Spleen (tissue), 11 donors: ENCODE measurements at regions not wholly inside any gene's neighbourhood (a gene's known extent, or its start where the extent isn't known, plus 50 kb on each side); places are given as distances from the start of the nearest gene placed in this dataset.

ENCODE experiments used
- DNase-seq: peaks from one replicate; pipeline ENCODE4 v3.0.0-alpha.2; 2020
- H3K27ac ChIP-seq, 8 donors: fragments of 200-600 bp; sonication (generic) in 7 of 8; 1 replicate in 4 of 8; 2 replicates in 4 of 8; pipeline versions ENCODE4 v1.5.0 to v1.8.0; 2016 to 2021; ENCODE audit warnings: inconsistent platforms in 4 of 8, mild to moderate bottlenecking in 4 of 8, moderate library complexity in 1 of 8
- H3K27me3 ChIP-seq, 7 donors: fragments of 200-600 bp; sonication (generic) in 6 of 7; replicated peaks in 1 of 7; 1 replicate in 4 of 7; 2 replicates in 3 of 7; pipeline versions ENCODE4 v1.5.0 to v1.8.0; 2016 to 2021; ENCODE audit warnings: inconsistent platforms in 3 of 7, mild to moderate bottlenecking in 1 of 7
- H3K36me3 ChIP-seq, 6 donors: fragments of 200-600 bp; sonication (generic) in 5 of 6; 1 replicate in 4 of 6; 2 replicates in 2 of 6; pipeline versions ENCODE4 v1.5.0 to v1.8.0; 2016 to 2021; ENCODE audit warnings: inconsistent platforms in 2 of 6
- H3K4me1 ChIP-seq, 6 donors: fragments of 200-600 bp; sonication (generic) in 5 of 6; 1 replicate in 3 of 6; 2 replicates in 3 of 6; pipeline versions ENCODE4 v1.5.0 to v1.8.0; 2016 to 2021; ENCODE audit warnings: inconsistent platforms in 3 of 6
- H3K4me3 ChIP-seq, 8 donors: fragments of 200-600 bp; sonication (generic) in 7 of 8; 1 replicate in 4 of 8; 2 replicates in 4 of 8; pipeline versions ENCODE4 v1.5.0 to v1.8.0; 2016 to 2021; ENCODE audit warnings: inconsistent platforms in 4 of 8, mild to moderate bottlenecking in 4 of 8, moderate library complexity in 2 of 8
- H3K9me3 ChIP-seq, 8 donors: fragments of 200-600 bp; sonication (generic) in 7 of 8; 1 replicate in 4 of 8; 2 replicates in 4 of 8; pipeline versions ENCODE4 v1.5.0 to v1.8.0; 2016 to 2021; ENCODE audit warnings: inconsistent platforms in 4 of 8
- CTCF ChIP-seq, 11 experiments: fragments of 200-600 bp in 7 of 11; fragments of 450-650 bp in 4 of 11; sonication (generic) in 4 of 11; IDR thresholded peaks in 8 of 11; conservative IDR thresholded peaks in 3 of 11; 1 replicate in 7 of 11; 2 replicates in 4 of 11; pipeline versions ENCODE4 v1.4.0 to v1.8.0; 2016 to 2021; ENCODE audit warnings: antibody characterized with exemption in 11 of 11, inconsistent platforms in 4 of 11, mild to moderate bottlenecking in 1 of 11
- POLR2A ChIP-seq, 3 donors: fragments of 450-650 bp; IDR thresholded peaks; one replicate each; pipeline ENCODE4 v1.5.1; 2017; ENCODE audit warnings: antibody characterized with exemption in 3 of 3, mild to moderate bottlenecking in 1 of 3
- POLR2AphosphoS5 ChIP-seq, 3 donors: sonication (generic); formaldehyde crosslinking; IDR thresholded peaks; one replicate each; pipeline ENCODE4 v1.5.1; 2017; ENCODE audit warnings: antibody characterized with exemption in 3 of 3
- WGBS, 5 donors: extraction: QIAGEN DNeasy Blood & Tissue Kit in 3 of 5; methylation state at CpG; one replicate each; pipeline versions ENCODE4 v1.1.5 to v1.1.7; 2013 to 2018; 5-methylcytosine and 5-hydroxymethylcytosine counted together
- intact Hi-C: fragments of 100-400 bp; cut with DNase I; formaldehyde crosslinking; loops from one replicate; pipeline ENCODE4 v1.15.0; 2023; ENCODE audit warnings: low total_unique reads
- donor health status: healthy with polysubstance abuse.
- donor health status: DM: no; HTN: no; CAD: no; lungs with moderate emphysema.
- donor health status: DM: no; HTN: no; CAD: no.
- donor health status: Bipolar disorder and iron deficiency.
- donor health status: healthy.
- donor health status: DM: no; HTN: no; CAD: no.
- donor health status: DM: yes; HTN: yes; CAD: no.

GRCh38 chr7:68020102-68020501 lies 1023.5 kb downstream of the TYW1 start:
- no peak overlapping the region for H3K4me3 ChIP-seq
- 82 to 98% (median 85%) methylated on average over 3 of the region's 3 CpGs for WGBS, 5 donors
- H3K9me3 ChIP-seq: peaks cover 0 to 44% (median 2%) of the 10 kb centered on the region in 8 donors
- no peaks in the 10 kb centered on the region for H3K36me3 ChIP-seq
- intact Hi-C loops: no loop called here
- TF ChIP-seq POLR2A (IDR thresholded peaks at IDR 0.05) (no peak), CTCF (IDR thresholded peaks at IDR 0.05 in 8 of 11, conservative IDR thresholded peaks at IDR 0.05 in 3 of 11) (no peak), POLR2AphosphoS5 (IDR thresholded peaks at IDR 0.05) (no peak)
- no peak for DNase-seq
- H3K27ac ChIP-seq: no peak overlapping the region
- H3K27me3 ChIP-seq: peaks cover 0 to 6% (median 0%) of the 10 kb centered on the region in 7 donors
- peaks cover 0 to 6% (median 4%) of the 10 kb centered on the region in 6 donors for H3K4me1 ChIP-seq

GRCh38 chr7:68025369-68025768 lies 1028.7 kb downstream of the TYW1 start:
- intact Hi-C loops: no loop called here

GRCh38 chr7:68030530-68030929 lies 1033.9 kb downstream of the TYW1 start:
- intact Hi-C loops: no loop called here
- no peaks in the 10 kb centered on the region for H3K4me1 ChIP-seq
- DNase-seq: no peak
- H3K36me3 ChIP-seq: no peaks in the 10 kb centered on the region
- TF ChIP-seq POLR2A (IDR thresholded peaks at IDR 0.05) (no peak), POLR2AphosphoS5 (IDR thresholded peaks at IDR 0.05) (no peak), CTCF (IDR thresholded peaks at IDR 0.05 in 8 of 11, conservative IDR thresholded peaks at IDR 0.05 in 3 of 11) (no peak)
- peaks cover 0 to 48% (median 19%) of the 10 kb centered on the region in 8 donors for H3K9me3 ChIP-seq
- no peaks in the 10 kb centered on the region for H3K27me3 ChIP-seq
- H3K4me3 ChIP-seq: no peak overlapping the region
- WGBS, 5 donors: 71 to 82% (median 79%) methylated on average over 3 of the region's 3 CpGs
- H3K27ac ChIP-seq: no peak overlapping the region

More at GRCh38 chr7:68025369-68025768, 1028.7 kb downstream of the TYW1 start:
- no peak for TF ChIP-seq POLR2A (IDR thresholded peaks at IDR 0.05)
- no peak for TF ChIP-seq CTCF (IDR thresholded peaks at IDR 0.05 in 8 of 11, conservative IDR thresholded peaks at IDR 0.05 in 3 of 11)
- no peak for TF ChIP-seq POLR2AphosphoS5 (IDR thresholded peaks at IDR 0.05)
- DNase-seq: no peak
- H3K27ac ChIP-seq: no peak overlapping the region
- H3K4me3 ChIP-seq: no peak overlapping the region
- peaks cover 0 to 6% (median 0%) of the 10 kb centered on the region in 7 donors for H3K27me3 ChIP-seq
- peaks cover 0 to 45% (median 13%) of the 10 kb centered on the region in 8 donors for H3K9me3 ChIP-seq
- H3K4me1 ChIP-seq: no peaks in the 10 kb centered on the region
- no peaks in the 10 kb centered on the region for H3K36me3 ChIP-seq

- WGBS, 5 donors: 52 to 80% (median 60%) methylated on average over 5 of the region's 5 CpGs
- no peak overlapping the region for H3K27ac ChIP-seq
- no peak for DNase-seq
Measured at GRCh38 chr7:68031180-68031943, 1034.7 kb downstream of the TYW1 start.

More at GRCh38 chr7:68031180-68031943, 1034.7 kb downstream of the TYW1 start:
- Histone ChIP-seq H3K4me1 (no peaks in the 10 kb centered on the region), H3K9me3 (peaks cover 0 to 42% (median 19%) of the 10 kb centered on the region in 8 donors), H3K4me3 (no peak overlapping the region), H3K36me3 (no peaks in the 10 kb centered on the region), H3K27me3 (no peaks in the 10 kb centered on the region)
- TF ChIP-seq POLR2A (IDR thresholded peaks at IDR 0.05) (no peak), CTCF (IDR thresholded peaks at IDR 0.05 in 8 of 11, conservative IDR thresholded peaks at IDR 0.05 in 3 of 11) (no peak), POLR2AphosphoS5 (IDR thresholded peaks at IDR 0.05) (no peak)
- intact Hi-C loops: no loop called here
